ENCODE measurements at regions not wholly inside any gene's neighbourhood (a gene's known extent, or its start where the extent isn't known, plus 50 kb on each side); places are given as distances from the start of the nearest gene placed in this dataset.

GRCh38 chr21:35886887-35887286 is 173.4 kb downstream of the SETD4 start:
- Histone ChIP-seq H3K36me3 (ENCODE audit: control insufficient read depth in 1 of 2, insufficient read depth in 2 of 2, low read length in 2 of 2) (no peaks in the 10 kb centered on the region), H3K27ac (ENCODE audit: low read length) (no peak overlapping the region), H3K4me1 (ENCODE audit: control insufficient read depth in 1 of 2, insufficient read depth in 2 of 2, low read length in 2 of 2) (no peaks in the 10 kb centered on the region), H3K27me3 (ENCODE audit: low read depth, low read length) (no peaks in the 10 kb centered on the region), H3K4me3 (ENCODE audit: low read depth in 1 of 2, low read length in 2 of 2) (no peak overlapping the region), H3K9me3 (ENCODE audit: control insufficient read depth in 1 of 2, low read length in 2 of 2) (no peaks in the 10 kb centered on the region)

- no peak overlapping the region for H3K27ac ChIP-seq (ENCODE audit: low read length)
- H3K4me3 ChIP-seq (ENCODE audit: low read depth in 1 of 2, low read length in 2 of 2), result no peak overlapping the region
- H3K4me1 ChIP-seq (ENCODE audit: control insufficient read depth in 1 of 2, insufficient read depth in 2 of 2, low read length in 2 of 2), result no peaks in the 10 kb centered on the region
- H3K9me3 ChIP-seq (ENCODE audit: control insufficient read depth in 1 of 2, low read length in 2 of 2), result no peaks in the 10 kb centered on the region
- no peaks in the 10 kb centered on the region for H3K36me3 ChIP-seq (ENCODE audit: control insufficient read depth in 1 of 2, insufficient read depth in 2 of 2, low read length in 2 of 2)
- H3K27me3 ChIP-seq (ENCODE audit: low read depth, low read length), result no peaks in the 10 kb centered on the region
Observed at GRCh38 chr21:35885942-35886541, 174.3 kb downstream of the SETD4 start.

GRCh38 chr21:35882791-35883240 is 177.5 kb downstream of the SETD4 start:
- Histone ChIP-seq H3K9me3 (ENCODE audit: control insufficient read depth in 1 of 2, low read length in 2 of 2) (no peaks in the 10 kb centered on the region), H3K4me3 (ENCODE audit: low read depth in 1 of 2, low read length in 2 of 2) (no peak overlapping the region), H3K4me1 (ENCODE audit: control insufficient read depth in 1 of 2, insufficient read depth in 2 of 2, low read length in 2 of 2) (no peaks in the 10 kb centered on the region), H3K36me3 (ENCODE audit: control insufficient read depth in 1 of 2, insufficient read depth in 2 of 2, low read length in 2 of 2) (no peaks in the 10 kb centered on the region), H3K27ac (ENCODE audit: low read length) (no peak overlapping the region), H3K27me3 (ENCODE audit: low read depth, low read length) (no peaks in the 10 kb centered on the region)

- Histone ChIP-seq H3K9me3 (ENCODE audit: control insufficient read depth in 1 of 2, low read length in 2 of 2) (no peaks in the 10 kb centered on the region), H3K36me3 (ENCODE audit: control insufficient read depth in 1 of 2, insufficient read depth in 2 of 2, low read length in 2 of 2) (no peaks in the 10 kb centered on the region), H3K4me3 (ENCODE audit: low read depth in 1 of 2, low read length in 2 of 2) (no peak overlapping the region), H3K4me1 (ENCODE audit: control insufficient read depth in 1 of 2, insufficient read depth in 2 of 2, low read length in 2 of 2) (no peaks in the 10 kb centered on the region), H3K27me3 (ENCODE audit: low read depth, low read length) (no peaks in the 10 kb centered on the region), H3K27ac (ENCODE audit: low read length) (no peak overlapping the region)
Observed at GRCh38 chr21:35873441-35873840, 186.9 kb downstream of the SETD4 start.

GRCh38 chr21:35871906-35872305 is 188.4 kb downstream of the SETD4 start:
- Histone ChIP-seq H3K27me3 (ENCODE audit: low read depth, low read length) (no peaks in the 10 kb centered on the region), H3K9me3 (ENCODE audit: control insufficient read depth in 1 of 2, low read length in 2 of 2) (no peaks in the 10 kb centered on the region), H3K36me3 (ENCODE audit: control insufficient read depth in 1 of 2, insufficient read depth in 2 of 2, low read length in 2 of 2) (no peaks in the 10 kb centered on the region), H3K4me3 (ENCODE audit: low read depth in 1 of 2, low read length in 2 of 2) (no peak overlapping the region), H3K27ac (ENCODE audit: low read length) (no peak overlapping the region), H3K4me1 (ENCODE audit: control insufficient read depth in 1 of 2, insufficient read depth in 2 of 2, low read length in 2 of 2) (no peaks in the 10 kb centered on the region)

GRCh38 chr21:35868869-35869223 is 191.5 kb downstream of the SETD4 start:
- Histone ChIP-seq H3K9me3 (ENCODE audit: control insufficient read depth in 1 of 2, low read length in 2 of 2) (no peaks in the 10 kb centered on the region), H3K4me1 (ENCODE audit: control insufficient read depth in 1 of 2, insufficient read depth in 2 of 2, low read length in 2 of 2) (no peaks in the 10 kb centered on the region), H3K36me3 (ENCODE audit: control insufficient read depth in 1 of 2, insufficient read depth in 2 of 2, low read length in 2 of 2) (no peaks in the 10 kb centered on the region), H3K27ac (ENCODE audit: low read length) (no peak overlapping the region), H3K27me3 (ENCODE audit: low read depth, low read length) (no peaks in the 10 kb centered on the region), H3K4me3 (ENCODE audit: low read depth in 1 of 2, low read length in 2 of 2) (no peak overlapping the region)

GRCh38 chr21:35868005-35868868 is 192.1 kb downstream of the SETD4 start:
- H3K27me3 ChIP-seq (ENCODE audit: low read depth, low read length), result no peaks in the 10 kb centered on the region
- H3K27ac ChIP-seq (ENCODE audit: low read length), result no peak overlapping the region
- H3K36me3 ChIP-seq (ENCODE audit: control insufficient read depth in 1 of 2, insufficient read depth in 2 of 2, low read length in 2 of 2), result no peaks in the 10 kb centered on the region
- H3K4me3 ChIP-seq (ENCODE audit: low read depth in 1 of 2, low read length in 2 of 2), result no peak overlapping the region
- no peaks in the 10 kb centered on the region for H3K4me1 ChIP-seq (ENCODE audit: control insufficient read depth in 1 of 2, insufficient read depth in 2 of 2, low read length in 2 of 2)
- H3K9me3 ChIP-seq (ENCODE audit: control insufficient read depth in 1 of 2, low read length in 2 of 2), result no peaks in the 10 kb centered on the region

GRCh38 chr21:35864039-35864438 is 196.3 kb downstream of the SETD4 start:
- no peaks in the 10 kb centered on the region for H3K9me3 ChIP-seq (ENCODE audit: control insufficient read depth in 1 of 2, low read length in 2 of 2)
- H3K27ac ChIP-seq (ENCODE audit: low read length), result no peak overlapping the region
- no peaks in the 10 kb centered on the region for H3K4me1 ChIP-seq (ENCODE audit: control insufficient read depth in 1 of 2, insufficient read depth in 2 of 2, low read length in 2 of 2)
- H3K4me3 ChIP-seq (ENCODE audit: low read depth in 1 of 2, low read length in 2 of 2), result no peak overlapping the region
- H3K36me3 ChIP-seq (ENCODE audit: control insufficient read depth in 1 of 2, insufficient read depth in 2 of 2, low read length in 2 of 2), result no peaks in the 10 kb centered on the region
- H3K27me3 ChIP-seq (ENCODE audit: low read depth, low read length), result no peaks in the 10 kb centered on the region

GRCh38 chr21:35862969-35863368 is 197.4 kb downstream of the SETD4 start:
- H3K4me1 ChIP-seq (ENCODE audit: control insufficient read depth in 1 of 2, insufficient read depth in 2 of 2, low read length in 2 of 2), result peaks cover 0 to 9% of the 10 kb centered on the region in 2 donors
- no peak overlapping the region for H3K4me3 ChIP-seq (ENCODE audit: low read depth in 1 of 2, low read length in 2 of 2)
- no peak overlapping the region for H3K27ac ChIP-seq (ENCODE audit: low read length)
- no peaks in the 10 kb centered on the region for H3K36me3 ChIP-seq (ENCODE audit: control insufficient read depth in 1 of 2, insufficient read depth in 2 of 2, low read length in 2 of 2)
- no peaks in the 10 kb centered on the region for H3K9me3 ChIP-seq (ENCODE audit: control insufficient read depth in 1 of 2, low read length in 2 of 2)
- H3K27me3 ChIP-seq (ENCODE audit: low read depth, low read length), result no peaks in the 10 kb centered on the region

- Histone ChIP-seq H3K9me3 (ENCODE audit: control insufficient read depth in 1 of 2, low read length in 2 of 2) (no peaks in the 10 kb centered on the region), H3K4me3 (ENCODE audit: low read depth in 1 of 2, low read length in 2 of 2) (no peak overlapping the region), H3K4me1 (ENCODE audit: control insufficient read depth in 1 of 2, insufficient read depth in 2 of 2, low read length in 2 of 2) (peaks cover 0 to 9% of the 10 kb centered on the region in 2 donors), H3K27ac (ENCODE audit: low read length) (no peak overlapping the region), H3K27me3 (ENCODE audit: low read depth, low read length) (no peaks in the 10 kb centered on the region), H3K36me3 (ENCODE audit: control insufficient read depth in 1 of 2, insufficient read depth in 2 of 2, low read length in 2 of 2) (no peaks in the 10 kb centered on the region)
Observed at GRCh38 chr21:35861661-35862060, 198.7 kb downstream of the SETD4 start.

GRCh38 chr21:35860189-35860869 is 200.0 kb downstream of the SETD4 start:
- Histone ChIP-seq H3K4me3 (ENCODE audit: low read depth in 1 of 2, low read length in 2 of 2) (no peak overlapping the region), H3K27ac (ENCODE audit: low read length) (no peak overlapping the region), H3K9me3 (ENCODE audit: control insufficient read depth in 1 of 2, low read length in 2 of 2) (no peaks in the 10 kb centered on the region), H3K27me3 (ENCODE audit: low read depth, low read length) (no peaks in the 10 kb centered on the region), H3K4me1 (ENCODE audit: control insufficient read depth in 1 of 2, insufficient read depth in 2 of 2, low read length in 2 of 2) (peaks cover 0 to 9% of the 10 kb centered on the region in 2 donors), H3K36me3 (ENCODE audit: control insufficient read depth in 1 of 2, insufficient read depth in 2 of 2, low read length in 2 of 2) (no peaks in the 10 kb centered on the region)
